HCT116 (cell line): ENCODE measurements at regions not wholly inside any gene's neighbourhood (a gene's known extent, or its start where the extent isn't known, plus 50 kb on each side); places are given as distances from the start of the nearest gene placed in this dataset.

ENCODE experiments used
- ATAC-seq: fragments of 200-7000 bp; cut with Tn5 transposase; 2 replicates; pipeline ENCODE4 v1.9.1; 2020; ENCODE audit warnings: mild to moderate bottlenecking, moderate library complexity
- BruUV-seq: library from RNA; stranded (reverse); fragments of 400-500 nt; replicated peaks from 2 replicates; lab custom pipeline; 2021; lab: Mats Ljungman, UMichigan
- CTCF ChIA-PET: fragments of 300-600 bp; sonication (Branson Sonifier 250); formaldehyde crosslinking; loops from one replicate; lab custom pipeline; 2021; ENCODE audit warnings: antibody characterized with exemption; lab: Charles Lee
- POLR2A ChIA-PET: fragments of 300-600, 350-600 bp; sonication (Branson Sonifier 250); formaldehyde crosslinking; loops from one replicate; lab custom pipeline; 2021; ENCODE audit warnings: antibody characterized with exemption; lab: Charles Lee
- RAD21 ChIA-PET, 2 experiments: fragments of 300-600 bp; sonication (Branson Sonifier 250); formaldehyde crosslinking; loops; one replicate each; lab custom pipeline; 2023; ENCODE audit warnings: low total read pairs in 2 of 2; ENCODE audit not compliant: uncharacterized antibody in 2 of 2, unreplicated experiment in 2 of 2, low non-redundant PET in 1 of 2; lab: Charles Lee
- DNase-seq: peaks from one replicate; pipeline ENCODE4 v3.0.0-alpha.2; 2010; ENCODE audit warnings: low read depth, low spot score
- H2AFZ ChIP-seq: fragments of 200-600 bp; shearing (Covaris generic), sonication (generic); 2 replicates; pipeline ENCODE4 v1.6.1; 2017; ENCODE audit warnings: low read depth, mixed run types, mixed read lengths, antibody characterized with exemption, low read length; ENCODE audit not compliant: poor library complexity, severe bottlenecking
- H3K27ac ChIP-seq: 2 replicates; pipeline ENCODE4 v1.5.1; 2012; ENCODE audit warnings: low read depth, low read length
- H3K27me3 ChIP-seq: fragments of 200-600 bp; sonication (generic); 2 replicates; pipeline ENCODE4 v1.6.1; 2016; ENCODE audit warnings: mixed run types, low read length, mixed read lengths; ENCODE audit not compliant: insufficient read depth
- H3K36me3 ChIP-seq, 2 experiments: fragments of 200-500 bp in 1 of 2; fragments of 200-600 bp in 1 of 2; sonication (Bioruptor generic) in 1 of 2; sonication (generic) in 1 of 2; 2 replicates each; pipeline versions ENCODE4 v1.5.1 to v1.6.1; 2014 to 2016; ENCODE audit warnings: low read length in 2 of 2, inconsistent platforms in 1 of 2, mixed read lengths in 1 of 2, mixed run types in 1 of 2; ENCODE audit not compliant: insufficient read depth in 2 of 2, control insufficient read depth in 1 of 2
- H3K4me1 ChIP-seq, 2 experiments: fragments of 200-600 bp in 1 of 2; sonication (generic) in 1 of 2; 2 replicates each; pipeline versions ENCODE4 v1.5.1 to v1.6.1; 2012 to 2017; ENCODE audit warnings: low read length in 2 of 2, inconsistent platforms in 1 of 2, mild to moderate bottlenecking in 1 of 2, mixed read lengths in 1 of 2, mixed run types in 1 of 2, moderate library complexity in 1 of 2; ENCODE audit not compliant: insufficient read depth in 2 of 2, control insufficient read depth in 1 of 2
- H3K4me2 ChIP-seq: fragments of 200-600 bp; sonication (generic); 2 replicates; pipeline ENCODE4 v1.6.1; 2017; ENCODE audit warnings: mixed run types, low read length, mixed read lengths
- H3K4me3 ChIP-seq, 2 experiments: fragments of 200-600 bp in 1 of 2; sonication (generic) in 1 of 2; replicated peaks in 1 of 2; 2 replicates each; pipeline ENCODE4 v1.5.1; 2011 to 2016; ENCODE audit warnings: low read length in 2 of 2, control low read depth in 1 of 2, low read depth in 1 of 2, mild to moderate bottlenecking in 1 of 2, mixed read lengths in 1 of 2, mixed run types in 1 of 2
- H3K79me2 ChIP-seq: fragments of 200-600 bp; sonication (generic); 2 replicates; pipeline ENCODE4 v1.6.1; 2017; ENCODE audit warnings: mild to moderate bottlenecking, mixed run types, low read length, moderate library complexity, mixed read lengths; ENCODE audit not compliant: insufficient read depth
- H3K9ac ChIP-seq: fragments of 200-600 bp; sonication (generic); 2 replicates; pipeline ENCODE4 v1.6.1; 2016; ENCODE audit warnings: low read length, mixed read lengths
- H3K9me2 ChIP-seq: fragments of 200-600 bp; sonication (generic), shearing (Covaris generic); 2 replicates; pipeline ENCODE4 v1.6.1; 2017; ENCODE audit warnings: mixed run types, mild to moderate bottlenecking, moderate library complexity; ENCODE audit not compliant: insufficient read depth
- H3K9me3 ChIP-seq, 2 experiments: fragments of 200-500 bp in 1 of 2; fragments of 200-600 bp in 1 of 2; sonication (Bioruptor generic) in 1 of 2; sonication (generic) in 1 of 2; 2 replicates each; pipeline ENCODE4 v1.6.1; 2014 to 2017; ENCODE audit warnings: low read length in 2 of 2, mixed read lengths in 2 of 2, inconsistent platforms in 1 of 2, low read depth in 1 of 2, mild to moderate bottlenecking in 1 of 2, mixed run types in 1 of 2, moderate library complexity in 1 of 2; ENCODE audit not compliant: control insufficient read depth in 1 of 2, insufficient read depth in 1 of 2
- H4K20me1 ChIP-seq: fragments of 200-600 bp; sonication (generic), shearing (Covaris generic); 2 replicates; pipeline ENCODE4 v1.6.1; 2017; ENCODE audit warnings: mixed run types, mild to moderate bottlenecking, moderate library complexity; ENCODE audit not compliant: insufficient read depth
- EGR1 ChIP-seq: IDR thresholded peaks from 2 replicates; pipeline ENCODE4 v1.6.1; 2012; ENCODE audit warnings: low read depth
- FOSL1 ChIP-seq: IDR thresholded peaks from 2 replicates; pipeline ENCODE4 v1.6.1; 2012; ENCODE audit warnings: low read depth
- POLR2A ChIP-seq: IDR thresholded peaks from 2 replicates; pipeline ENCODE4 v1.7.0; 2011; ENCODE audit warnings: borderline replicate concordance; ENCODE audit not compliant: insufficient read depth, insufficient read length; ENCODE audit errors: extremely low read depth
- POLR2AphosphoS5 ChIP-seq: IDR thresholded peaks from 2 replicates; pipeline ENCODE4 v1.6.1; 2011; ENCODE audit warnings: mild to moderate bottlenecking, low read depth, low read length, moderate library complexity
- RAD21 ChIP-seq: IDR thresholded peaks from 2 replicates; pipeline ENCODE4 v1.6.1; 2012; ENCODE audit warnings: low read depth, mild to moderate bottlenecking
- YY1 ChIP-seq: IDR thresholded peaks from 2 replicates; pipeline ENCODE4 v1.6.1; 2011; ENCODE audit warnings: low read length, low read depth, moderate library complexity, mild to moderate bottlenecking; ENCODE audit not compliant: insufficient replicate concordance; ENCODE audit errors: extremely low read depth
- ZNF274 ChIP-seq: fragments of 200-500 bp; sonication (Bioruptor generic); IDR thresholded peaks from 2 replicates; pipeline ENCODE4 v1.6.1; 2014; ENCODE audit warnings: mild to moderate bottlenecking, low read depth, low read length, inconsistent platforms
- intact Hi-C: fragments of 100-400 bp; cut with micrococcal nuclease; formaldehyde crosslinking; loops from 2 replicates; pipeline ENCODE4 v1.10.0; 2022
- TF ChIP-seq, protein P1 (sequence below): IDR thresholded peaks from 2 replicates; pipeline ENCODE4 v1.6.1; 2012
- TF ChIP-seq, protein P2 (sequence below): IDR thresholded peaks from 2 replicates; pipeline ENCODE4 v1.6.1; 2012; ENCODE audit warnings: low read depth

DNA sequence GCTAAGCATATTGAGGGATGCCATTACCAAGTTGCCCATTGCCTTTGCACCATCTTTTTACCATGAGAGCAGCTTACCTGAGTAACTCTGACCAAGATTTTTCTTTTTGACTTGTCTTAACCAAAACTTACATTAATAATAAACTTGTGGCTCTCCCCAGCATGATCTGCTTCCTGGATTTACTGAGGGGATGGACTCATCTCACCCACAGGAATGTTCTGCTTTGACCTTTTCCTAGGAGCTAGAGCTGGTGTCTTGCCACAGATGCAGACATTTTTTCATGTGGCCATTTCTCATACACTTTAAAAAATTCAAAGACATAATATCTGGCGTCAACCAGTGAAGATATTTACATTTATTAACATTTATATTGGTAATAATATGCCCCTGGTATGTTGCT, 79.2 kb upstream of the EFHC2 start:
- intact Hi-C loops: no loop called here
- Histone ChIP-seq H3K27ac (no peak overlapping the region), H3K4me3 (no peak overlapping the region), H3K27me3 (no peaks in the 10 kb centered on the region), H3K4me1 (no peaks in the 10 kb centered on the region), H3K9me2 (no peaks in the 10 kb centered on the region), H3K36me3 (no peaks in the 10 kb centered on the region), H4K20me1 (no peaks in the 10 kb centered on the region), H2AFZ (no peak overlapping the region), H3K79me2 (no peaks in the 10 kb centered on the region), H3K9ac (no peak overlapping the region), H3K9me3 (no peaks in the 10 kb centered on the region), H3K4me2 (no peak overlapping the region)
- DNase-seq (no peak), ATAC-seq (no peak)
- TF ChIP-seq ZNF274 (no peak), POLR2AphosphoS5 (no peak), FOSL1 (no peak), POLR2A (no peak), EGR1 (no peak), RAD21 (no peak), YY1 (no peak)
- TF ChIP-seq, protein P1, sequence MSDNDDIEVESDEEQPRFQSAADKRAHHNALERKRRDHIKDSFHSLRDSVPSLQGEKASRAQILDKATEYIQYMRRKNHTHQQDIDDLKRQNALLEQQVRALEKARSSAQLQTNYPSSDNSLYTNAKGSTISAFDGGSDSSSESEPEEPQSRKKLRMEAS: no peak
- TF ChIP-seq, protein P2, sequence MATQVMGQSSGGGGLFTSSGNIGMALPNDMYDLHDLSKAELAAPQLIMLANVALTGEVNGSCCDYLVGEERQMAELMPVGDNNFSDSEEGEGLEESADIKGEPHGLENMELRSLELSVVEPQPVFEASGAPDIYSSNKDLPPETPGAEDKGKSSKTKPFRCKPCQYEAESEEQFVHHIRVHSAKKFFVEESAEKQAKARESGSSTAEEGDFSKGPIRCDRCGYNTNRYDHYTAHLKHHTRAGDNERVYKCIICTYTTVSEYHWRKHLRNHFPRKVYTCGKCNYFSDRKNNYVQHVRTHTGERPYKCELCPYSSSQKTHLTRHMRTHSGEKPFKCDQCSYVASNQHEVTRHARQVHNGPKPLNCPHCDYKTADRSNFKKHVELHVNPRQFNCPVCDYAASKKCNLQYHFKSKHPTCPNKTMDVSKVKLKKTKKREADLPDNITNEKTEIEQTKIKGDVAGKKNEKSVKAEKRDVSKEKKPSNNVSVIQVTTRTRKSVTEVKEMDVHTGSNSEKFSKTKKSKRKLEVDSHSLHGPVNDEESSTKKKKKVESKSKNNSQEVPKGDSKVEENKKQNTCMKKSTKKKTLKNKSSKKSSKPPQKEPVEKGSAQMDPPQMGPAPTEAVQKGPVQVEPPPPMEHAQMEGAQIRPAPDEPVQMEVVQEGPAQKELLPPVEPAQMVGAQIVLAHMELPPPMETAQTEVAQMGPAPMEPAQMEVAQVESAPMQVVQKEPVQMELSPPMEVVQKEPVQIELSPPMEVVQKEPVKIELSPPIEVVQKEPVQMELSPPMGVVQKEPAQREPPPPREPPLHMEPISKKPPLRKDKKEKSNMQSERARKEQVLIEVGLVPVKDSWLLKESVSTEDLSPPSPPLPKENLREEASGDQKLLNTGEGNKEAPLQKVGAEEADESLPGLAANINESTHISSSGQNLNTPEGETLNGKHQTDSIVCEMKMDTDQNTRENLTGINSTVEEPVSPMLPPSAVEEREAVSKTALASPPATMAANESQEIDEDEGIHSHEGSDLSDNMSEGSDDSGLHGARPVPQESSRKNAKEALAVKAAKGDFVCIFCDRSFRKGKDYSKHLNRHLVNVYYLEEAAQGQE: no peak
- ChIA-PET POLR2A (no interaction called here), CTCF (no interaction called here), RAD21 (no interaction called here)
- no TSS peak for BruUV-seq
